ENCODE measurements at regions not wholly inside any gene's neighbourhood (a gene's known extent, or its start where the extent isn't known, plus 50 kb on each side); places are given as distances from the start of the nearest gene placed in this dataset.

DNA sequence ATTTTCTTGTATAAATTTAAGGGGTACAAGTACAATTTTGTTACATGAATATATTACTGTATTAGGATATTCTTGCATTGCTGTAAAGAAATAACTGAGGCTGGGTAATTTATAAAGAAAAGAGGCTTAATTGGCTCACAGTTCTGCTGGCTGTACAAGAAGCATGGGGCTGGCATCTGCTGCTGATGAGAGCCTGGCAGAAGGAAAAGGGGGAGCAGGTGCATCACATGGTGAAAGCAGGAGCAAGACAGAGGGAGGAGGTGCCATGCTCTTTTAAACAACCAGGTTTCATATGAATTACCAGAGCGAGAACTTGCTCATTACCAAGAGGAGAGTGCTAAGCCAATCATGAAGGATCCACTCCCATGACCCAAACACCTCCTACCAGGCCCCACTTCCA lies 399.5 kb upstream of the RAB6C start:
- DNase-seq (ENCODE audit: low spot score), result no peak

GRCh38 chr2:129585760-129586159 lies 393.7 kb upstream of the RAB6C start:
- no peak for DNase-seq (ENCODE audit: low spot score)

DNA sequence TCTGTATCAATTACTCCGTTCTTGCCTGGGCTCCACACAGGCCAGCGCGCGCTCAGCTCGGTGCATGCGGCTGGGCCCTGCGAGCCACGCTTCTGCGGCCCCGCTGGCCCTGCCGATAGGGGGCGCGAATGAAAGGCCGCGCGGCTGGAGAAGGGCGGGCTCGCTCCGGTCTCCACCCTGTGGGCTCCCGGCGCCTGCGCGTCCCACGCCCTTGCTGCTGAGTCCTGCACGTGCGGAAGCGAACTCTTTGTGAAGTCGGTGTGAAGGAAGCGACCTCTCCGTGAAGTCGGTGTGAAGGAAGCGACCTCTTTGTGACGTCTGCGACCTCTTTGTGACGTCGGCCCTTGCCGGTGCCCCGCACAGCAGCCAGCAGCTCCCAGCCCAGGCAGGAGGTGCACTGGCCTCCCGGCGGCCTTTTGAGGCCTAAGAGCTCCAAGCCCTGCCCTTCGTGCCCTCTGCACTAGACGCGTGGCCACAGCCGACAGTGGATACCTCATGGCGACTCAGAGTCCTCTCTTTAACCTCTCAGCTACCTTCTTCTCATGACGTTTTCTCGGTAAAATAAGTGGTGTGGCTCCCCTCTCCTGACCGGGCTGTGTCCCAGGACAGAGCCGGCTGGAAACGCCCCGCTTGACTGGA lies 391.9 kb upstream of the RAB6C start:
- no peak for DNase-seq (ENCODE audit: low spot score)

GRCh38 chr2:129604560-129604959 lies 374.9 kb upstream of the RAB6C start:
- no peak for DNase-seq (ENCODE audit: low spot score)

DNA sequence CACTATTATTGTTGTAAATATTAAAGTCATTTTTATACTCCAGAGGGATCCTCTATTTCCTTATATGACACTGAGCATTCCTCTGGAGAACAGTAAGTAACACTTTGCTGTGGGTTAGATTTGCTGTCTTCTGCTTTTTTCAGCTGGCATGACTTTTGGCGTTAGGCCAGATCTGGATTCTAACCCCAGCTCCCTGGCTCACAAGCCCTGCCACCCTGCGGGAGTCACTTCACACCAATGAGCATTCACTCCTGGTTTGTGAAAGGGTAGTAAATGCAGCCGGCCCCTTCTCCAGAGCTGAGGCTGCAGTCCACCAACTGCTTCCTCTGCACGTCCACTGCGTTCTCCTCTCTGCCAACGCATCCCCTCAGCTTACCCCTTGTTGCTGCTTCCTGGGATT lies 373.8 kb upstream of the RAB6C start:
- no peak for DNase-seq (ENCODE audit: low spot score)

DNA sequence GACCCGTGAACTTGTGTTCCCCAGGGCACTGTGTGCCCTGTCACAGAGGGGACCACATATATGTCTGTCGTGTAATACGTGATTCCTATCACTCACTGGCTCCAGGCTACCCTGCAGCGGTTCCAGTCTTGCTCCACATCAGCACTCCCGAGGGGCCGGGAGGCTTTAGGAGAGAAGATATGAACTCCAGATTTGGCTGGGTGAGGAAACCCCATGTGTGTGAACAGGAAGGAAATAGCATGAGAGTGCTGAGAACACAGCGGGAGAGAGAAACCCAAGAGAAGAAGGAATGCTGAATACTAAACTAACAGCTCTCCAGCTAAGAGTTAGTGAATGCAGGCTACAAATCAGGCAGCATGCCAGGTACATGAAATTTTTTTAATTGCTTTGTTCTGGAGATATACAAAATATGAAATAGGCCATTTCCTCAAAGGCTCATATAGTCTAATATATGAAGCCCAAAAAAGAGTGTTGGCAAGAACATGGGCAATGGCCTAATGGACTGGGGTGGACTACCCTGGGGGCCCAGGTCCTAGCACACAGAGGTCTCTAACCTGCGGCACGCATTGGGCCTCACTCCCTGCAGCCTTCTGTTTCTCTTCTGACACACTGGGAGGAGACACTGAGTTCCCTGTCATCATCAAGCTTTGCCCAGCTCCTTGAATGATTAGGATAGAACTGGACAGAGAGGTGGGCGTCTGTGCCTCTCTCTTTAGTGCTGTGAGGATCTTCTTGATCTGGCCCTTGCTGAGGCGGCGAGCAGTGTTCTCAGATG lies 372.8 kb upstream of the RAB6C start:
- DNase-seq (ENCODE audit: low spot score), result no peak

DNA sequence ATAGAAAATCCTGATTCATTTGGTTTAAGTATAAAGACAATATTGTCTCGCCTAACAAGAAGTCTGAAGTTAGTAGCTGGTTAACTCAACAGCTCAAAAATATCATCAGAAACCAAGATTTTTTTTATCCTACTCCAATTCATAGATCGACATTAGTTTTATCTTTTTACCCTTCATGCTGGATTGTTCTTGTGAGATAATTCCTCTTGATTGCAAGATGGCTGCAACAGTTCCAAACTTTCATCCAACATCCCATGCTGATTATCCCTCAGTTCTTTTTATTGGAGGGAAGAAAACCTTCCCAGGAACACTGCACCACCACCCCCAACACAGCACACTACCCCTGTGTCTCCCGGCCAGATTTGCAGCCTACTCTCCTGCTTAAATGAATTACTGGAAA lies 370.2 kb upstream of the RAB6C start:
- DNase-seq (ENCODE audit: low spot score), result no peak

DNA sequence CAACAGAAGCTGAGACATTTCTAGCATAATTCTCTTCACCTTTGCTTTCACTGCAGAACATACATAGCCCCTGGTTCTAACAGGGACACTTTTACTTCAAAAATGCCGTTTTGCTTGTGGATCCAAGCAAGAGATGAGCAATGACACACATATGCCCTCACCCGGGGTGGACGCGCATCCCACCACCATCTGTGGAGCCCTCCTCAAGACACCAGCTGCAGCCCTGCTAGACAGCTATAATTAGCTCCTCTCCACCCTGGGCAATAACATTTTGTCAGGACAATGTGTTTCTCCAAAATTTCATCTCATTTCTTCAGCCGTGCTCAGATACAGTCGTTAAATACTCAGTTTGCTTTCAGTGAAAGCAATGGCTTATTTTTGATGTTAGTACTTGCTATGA lies 368.7 kb upstream of the RAB6C start:
- DNase-seq (ENCODE audit: low spot score), result no peak

- no peak for DNase-seq (ENCODE audit: low spot score)
Observed at GRCh38 chr2:129611471-129611870, 368.0 kb upstream of the RAB6C start.

GRCh38 chr2:129619471-129619870 lies 360.0 kb upstream of the RAB6C start:
- no peak for DNase-seq (ENCODE audit: low spot score)

DNA sequence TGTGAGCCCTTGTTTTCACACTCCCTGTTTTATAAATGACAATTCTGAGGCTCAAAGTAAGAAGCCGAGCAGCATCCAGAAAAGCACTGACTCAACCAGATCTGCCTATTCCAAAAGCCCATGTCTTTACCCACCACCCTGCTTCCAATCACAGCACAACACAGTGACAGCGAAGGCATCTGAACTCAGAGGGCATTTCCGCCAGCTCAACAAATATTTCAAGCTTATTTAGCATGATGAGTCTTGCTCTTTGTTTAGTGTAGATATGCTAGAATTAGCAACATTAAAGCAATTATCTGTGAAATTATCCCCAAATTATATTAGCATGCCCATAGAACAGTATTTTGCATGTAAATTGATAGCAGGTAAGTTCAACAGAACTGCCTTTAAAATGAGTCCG lies 359.1 kb upstream of the RAB6C start:
- no peak for DNase-seq (ENCODE audit: low spot score)

GRCh38 chr2:129623783-129624182 lies 355.7 kb upstream of the RAB6C start:
- no peak for DNase-seq (ENCODE audit: low spot score)

- no peak for DNase-seq (ENCODE audit: low spot score)
Observed at GRCh38 chr2:129627437-129627836, 352.0 kb upstream of the RAB6C start.

- DNase-seq (ENCODE audit: low spot score), result no peak
Observed at GRCh38 chr2:129636692-129637091, 342.8 kb upstream of the RAB6C start.

- DNase-seq (ENCODE audit: low spot score), result no peak
Observed at GRCh38 chr2:129641371-129641770, 338.1 kb upstream of the RAB6C start.

- DNase-seq (ENCODE audit: low spot score), result no peak
Observed at GRCh38 chr2:129642526-129643043, 336.9 kb upstream of the RAB6C start.

DNA sequence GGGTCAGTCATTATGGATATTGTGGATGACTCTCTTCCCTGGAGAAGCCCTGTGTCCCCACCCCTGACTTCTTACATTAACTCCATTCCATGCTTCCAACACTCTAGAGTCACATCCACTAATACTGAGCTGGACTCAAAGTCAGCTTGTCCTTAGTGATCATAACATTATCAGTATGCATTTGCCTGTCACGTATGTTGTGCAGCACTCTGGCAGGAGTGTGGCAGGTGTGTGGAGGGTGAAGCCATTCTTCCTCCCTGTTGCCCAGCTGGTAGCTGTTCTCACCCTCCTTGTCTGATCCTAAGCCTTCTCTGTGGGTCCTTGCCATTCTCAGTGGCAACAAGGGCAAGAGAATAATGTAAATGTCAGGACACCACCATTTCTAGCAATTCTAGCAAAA lies 334.1 kb upstream of the RAB6C start:
- DNase-seq (ENCODE audit: low spot score), result no peak

DNA sequence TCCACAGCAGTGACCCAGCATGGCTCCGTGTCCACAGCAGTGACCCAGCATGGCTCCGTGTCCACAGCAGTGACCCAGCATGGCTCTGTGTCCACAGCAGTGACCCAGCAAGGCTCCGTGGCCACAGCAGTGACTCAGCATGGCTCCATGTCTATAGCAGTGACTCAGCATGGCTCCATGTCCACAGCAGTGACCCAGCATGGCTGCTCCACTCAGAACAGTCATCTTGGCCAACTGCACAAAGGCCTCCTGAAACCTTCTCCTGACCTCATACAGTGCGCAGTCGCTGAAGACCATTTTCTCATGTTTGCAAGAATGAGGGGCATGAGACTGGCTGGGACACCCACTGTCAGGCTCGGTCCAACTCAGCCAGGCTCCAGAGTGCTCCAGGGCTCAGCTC lies 333.4 kb upstream of the RAB6C start:
- DNase-seq (ENCODE audit: low spot score), result no peak

DNA sequence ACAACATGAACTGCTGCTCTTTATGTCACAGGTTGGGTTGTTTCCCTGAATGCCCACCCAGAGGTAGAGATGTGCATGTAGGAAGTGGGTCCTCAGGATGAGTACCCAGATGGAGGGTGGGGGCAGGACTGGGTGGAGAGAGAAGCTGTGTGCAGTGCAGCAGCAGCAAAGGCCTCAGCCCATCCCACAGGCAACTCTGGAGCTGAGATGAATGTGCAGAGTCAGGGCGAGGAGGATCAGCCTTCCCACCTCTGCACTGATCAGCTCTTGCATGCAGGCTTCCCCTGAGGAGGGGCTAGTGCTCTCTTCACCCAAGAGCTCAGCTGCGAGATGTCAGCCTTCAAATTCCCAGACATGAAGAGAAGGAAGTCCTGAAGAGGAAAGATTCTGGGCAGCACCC lies 326.2 kb upstream of the RAB6C start:
- DNase-seq (ENCODE audit: low spot score), result no peak

DNA sequence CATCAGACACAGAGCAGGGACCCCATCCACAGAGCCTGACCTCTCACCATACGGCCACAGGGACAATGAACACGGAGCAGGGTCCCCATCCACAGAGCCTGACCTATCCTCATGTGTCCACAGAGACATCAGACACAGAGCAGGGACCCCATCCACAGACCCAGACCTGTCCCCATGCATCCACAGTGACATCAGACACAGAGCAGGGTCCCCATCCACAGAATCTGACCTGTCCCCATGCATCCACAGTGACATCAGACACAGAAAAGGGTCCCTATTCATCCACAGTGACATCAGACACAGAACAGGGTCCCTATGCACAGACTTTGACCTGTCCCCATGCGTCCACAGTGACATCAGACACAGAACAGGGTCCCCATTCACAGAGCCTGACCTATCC lies 325.1 kb upstream of the RAB6C start:
- DNase-seq (ENCODE audit: low spot score), result no peak

GRCh38 chr2:129656081-129656598 lies 323.3 kb upstream of the RAB6C start:
- no peak for DNase-seq (ENCODE audit: low spot score)

- DNase-seq (ENCODE audit: low spot score), result no peak
Observed at GRCh38 chr2:129658430-129658829, 321.0 kb upstream of the RAB6C start.

- no peak for DNase-seq (ENCODE audit: low spot score)
Observed at GRCh38 chr2:129661935-129662334, 317.5 kb upstream of the RAB6C start.

DNA sequence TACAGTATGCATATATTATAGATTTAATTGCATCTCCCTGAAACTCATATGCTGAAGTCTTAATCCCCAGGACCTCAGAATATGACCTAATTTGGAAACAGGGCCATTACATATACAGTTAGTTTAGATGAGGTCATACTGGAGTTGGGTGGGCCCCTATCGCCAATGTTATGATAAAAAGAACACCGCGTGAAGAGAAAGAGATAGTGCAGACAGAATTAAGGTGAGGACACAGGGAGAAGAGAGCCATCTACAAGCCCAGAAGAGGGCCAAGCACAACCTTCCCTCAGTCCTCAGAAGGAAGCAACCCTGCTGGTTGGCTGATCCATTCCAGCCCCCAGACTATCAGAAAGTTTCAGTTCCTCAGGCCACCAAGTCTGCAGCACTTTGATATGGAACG lies 311.9 kb upstream of the RAB6C start:
- no peak for DNase-seq (ENCODE audit: low spot score)

Data from HuH-7.5 (cell line).